ENCODE measurements at regions not wholly inside any gene's neighbourhood (a gene's known extent, or its start where the extent isn't known, plus 50 kb on each side); places are given as distances from the start of the nearest gene placed in this dataset.
"Not testable (repeated sequence)": the region's sequence is repeated elsewhere in the genome, so short reads cannot be mapped to it uniquely, and the experiment has no call there.

- in situ Hi-C loops (cut with HindIII; ENCODE audit: low sequenced_read_pairs): no loop called here
Observed at GRCh38 chr13:111411919-111412650, 91.6 kb downstream of the TEX29 start.

GRCh38 chr13:111413407-111414187 is 93.2 kb downstream of the TEX29 start:
- in situ Hi-C loops (cut with HindIII; ENCODE audit: low sequenced_read_pairs): no loop called here

- in situ Hi-C loops (cut with HindIII; ENCODE audit: low sequenced_read_pairs): no loop called here
Observed at GRCh38 chr13:111414341-111414740, 93.9 kb downstream of the TEX29 start.

DNA sequence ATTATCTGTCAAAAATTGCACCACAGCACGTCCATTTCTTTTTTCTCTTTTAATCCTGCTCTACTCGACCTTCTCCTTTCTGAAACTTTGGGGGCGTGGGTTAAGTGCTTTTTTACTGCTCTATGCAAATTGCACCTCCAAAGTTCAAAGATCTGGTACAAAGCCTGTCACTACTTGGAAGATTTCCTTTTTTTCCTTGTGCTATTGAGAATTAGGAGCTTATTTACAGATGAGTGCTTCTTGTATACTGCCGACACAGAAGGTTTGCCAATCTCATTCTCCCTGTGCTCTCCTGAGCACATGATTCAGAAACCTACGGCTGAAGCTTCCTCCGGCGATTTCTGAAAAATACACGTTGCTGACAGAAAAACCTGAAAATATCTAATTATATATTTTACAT is 94.8 kb downstream of the TEX29 start:
- in situ Hi-C loops (cut with HindIII; ENCODE audit: low sequenced_read_pairs): loop anchor here (5.0 kb wide), 1 partner anchor 58 kb away; no protein-coding TSS in a partner anchor

GRCh38 chr13:111415765-111416164 is 95.3 kb downstream of the TEX29 start:
- in situ Hi-C loops (cut with HindIII; ENCODE audit: low sequenced_read_pairs): loop anchor here (5.0 kb wide), 1 partner anchor 58 kb away; no protein-coding TSS in a partner anchor

DNA sequence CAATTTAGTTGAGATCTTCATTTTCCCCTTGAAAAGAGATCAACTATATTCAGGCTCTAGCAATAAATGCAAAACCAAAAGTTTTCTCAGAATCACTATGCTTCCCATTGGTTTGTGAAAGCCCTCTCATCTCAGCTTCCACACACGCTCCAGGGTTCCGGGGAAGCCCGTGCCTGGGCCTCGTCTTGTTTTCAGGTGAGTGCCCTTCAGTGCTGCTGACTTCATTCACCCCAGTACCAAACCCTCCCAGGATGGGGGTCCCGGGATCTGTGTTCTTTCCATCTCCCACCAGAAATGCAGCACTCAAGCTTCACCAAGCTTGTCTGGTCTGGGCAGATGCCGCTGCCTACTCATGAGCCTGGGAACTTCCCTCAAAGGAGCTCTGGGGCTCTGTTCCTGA is 97.7 kb downstream of the TEX29 start:
- in situ Hi-C loops (cut with HindIII; ENCODE audit: low sequenced_read_pairs): loop anchor here (5.0 kb wide), 1 partner anchor 61 kb away; no protein-coding TSS in a partner anchor

GRCh38 chr13:111420113-111420876 is 99.9 kb downstream of the TEX29 start:
- in situ Hi-C loops (cut with HindIII; ENCODE audit: low sequenced_read_pairs): no loop called here

DNA sequence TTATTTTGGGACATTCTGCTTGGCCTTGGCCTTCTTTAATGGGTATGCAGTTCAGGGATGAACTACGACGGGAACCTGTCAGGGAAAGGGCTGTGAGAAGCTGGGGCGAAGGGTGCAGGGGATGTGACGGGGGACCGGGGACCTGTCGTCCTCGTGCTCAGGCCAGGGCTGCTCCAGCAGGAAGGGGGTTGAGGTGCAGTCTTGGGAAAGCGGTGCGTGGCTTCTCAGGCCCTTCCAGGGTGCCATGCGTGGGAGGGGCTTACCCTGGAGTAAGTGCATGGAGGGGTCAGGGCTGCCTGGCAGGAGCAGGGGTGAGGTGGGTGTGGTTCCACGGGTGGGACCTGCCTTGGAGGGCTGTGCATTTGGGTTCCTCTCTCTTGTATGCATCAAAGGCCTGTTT is 100.8 kb downstream of the TEX29 start:
- in situ Hi-C loops (cut with HindIII; ENCODE audit: low sequenced_read_pairs): no loop called here

GRCh38 chr13:111422348-111422747 is 101.9 kb downstream of the TEX29 start:
- in situ Hi-C loops (cut with HindIII; ENCODE audit: low sequenced_read_pairs): no loop called here

- in situ Hi-C loops (cut with HindIII; ENCODE audit: low sequenced_read_pairs): no loop called here
Observed at GRCh38 chr13:111423168-111423785, 102.8 kb downstream of the TEX29 start.

- in situ Hi-C loops (cut with HindIII; ENCODE audit: low sequenced_read_pairs): no loop called here
Observed at GRCh38 chr13:111424134-111424533, 103.7 kb downstream of the TEX29 start.

DNA sequence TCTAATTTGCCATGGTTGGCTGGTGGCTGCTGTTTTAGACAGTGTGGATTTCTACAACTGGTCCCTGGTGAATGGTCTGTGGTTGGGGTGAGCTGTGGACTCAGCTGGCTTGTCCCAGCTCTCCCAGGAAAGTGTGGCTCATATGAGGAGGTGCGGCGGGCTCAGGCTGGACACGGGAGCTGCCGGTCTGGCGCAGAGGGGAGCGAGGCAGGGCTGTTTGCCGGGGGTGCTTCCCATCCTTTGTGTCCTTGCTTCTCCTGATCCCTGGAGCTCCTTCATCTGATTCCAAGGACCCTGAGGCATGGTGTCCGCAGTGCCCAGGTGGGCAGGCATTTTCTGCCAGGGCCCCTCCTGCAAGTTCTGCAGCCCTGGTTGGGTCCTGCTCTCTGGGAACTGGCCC is 104.9 kb downstream of the TEX29 start:
- in situ Hi-C loops (cut with HindIII; ENCODE audit: low sequenced_read_pairs): no loop called here

DNA sequence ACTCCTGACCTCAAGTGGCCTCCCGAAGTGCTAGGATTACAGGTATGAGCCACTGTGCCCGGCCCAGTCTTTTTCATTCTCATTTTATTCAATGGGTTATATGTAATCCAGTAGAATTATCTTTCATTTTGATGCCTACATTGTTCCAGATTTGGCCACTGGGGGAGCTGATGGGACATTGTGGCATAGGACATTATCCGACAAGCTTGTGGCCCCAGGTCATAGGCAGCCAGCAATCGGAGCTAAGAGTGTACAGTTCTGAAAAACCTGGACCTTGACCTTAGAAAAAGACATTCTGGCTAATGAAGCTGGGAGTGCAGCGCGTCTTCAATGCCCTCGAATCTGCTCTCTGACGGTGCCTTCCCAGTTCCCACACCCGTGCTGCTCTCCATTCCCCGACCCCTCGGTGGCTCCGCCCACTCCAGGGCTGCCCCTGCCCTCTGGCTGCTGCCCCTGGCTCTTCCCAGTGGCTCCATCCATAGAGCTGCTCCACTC is 108.7 kb downstream of the TEX29 start:
- in situ Hi-C loops (cut with HindIII; ENCODE audit: low sequenced_read_pairs): no loop called here

- in situ Hi-C loops (cut with HindIII; ENCODE audit: low sequenced_read_pairs): no loop called here
Observed at GRCh38 chr13:111431206-111431605, 110.8 kb downstream of the TEX29 start.

DNA sequence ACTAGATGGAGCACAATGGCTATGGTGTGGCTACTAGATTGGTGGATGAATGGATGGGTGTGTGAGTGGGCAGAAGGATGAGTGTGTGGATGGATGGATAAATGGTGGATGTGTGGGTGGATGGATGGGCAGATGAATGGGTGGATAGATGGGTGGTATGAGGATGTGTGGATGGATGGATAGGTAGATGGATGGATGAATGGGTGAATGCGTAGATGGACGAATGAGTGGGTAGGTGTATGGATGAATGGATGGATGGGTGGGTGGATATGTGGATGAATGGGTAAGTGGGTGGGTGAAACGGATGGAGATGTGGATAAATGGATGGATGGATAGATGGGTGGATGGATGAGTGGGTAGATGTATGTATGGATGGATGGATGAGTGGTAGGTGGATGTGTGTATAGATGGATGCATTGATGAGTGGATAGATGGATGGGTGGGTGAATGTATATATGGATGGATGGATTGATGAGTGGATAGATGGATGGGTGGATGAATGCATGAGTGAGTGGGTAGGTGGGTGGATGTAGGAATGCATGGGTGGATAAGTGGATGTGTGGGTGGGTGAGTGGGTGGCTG is 114.2 kb downstream of the TEX29 start:
- in situ Hi-C loops (cut with HindIII; ENCODE audit: low sequenced_read_pairs): no loop called here

DNA sequence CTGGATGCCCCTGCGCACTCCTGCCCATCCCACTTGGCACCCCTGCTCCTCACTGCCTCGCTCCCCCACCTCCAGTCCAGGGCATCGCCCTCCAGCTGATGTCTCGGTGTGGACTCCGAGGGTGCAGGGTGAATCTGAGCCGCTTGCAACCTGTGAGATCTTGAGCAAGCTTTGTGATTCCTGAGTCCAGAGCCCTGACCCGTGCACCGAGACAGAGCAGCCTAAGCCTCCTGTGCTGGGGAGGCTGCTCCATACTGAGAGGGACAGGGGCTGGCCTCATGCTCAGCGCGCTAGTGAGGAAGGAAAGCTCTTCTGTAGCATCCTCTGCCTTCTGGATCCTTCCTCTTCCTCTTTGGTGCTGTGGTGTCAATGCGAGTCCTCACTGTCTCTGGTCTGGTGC is 116.0 kb downstream of the TEX29 start:
- in situ Hi-C loops (cut with HindIII; ENCODE audit: low sequenced_read_pairs): no loop called here

GRCh38 chr13:111437417-111437816 is 117.0 kb downstream of the TEX29 start:
- in situ Hi-C loops (cut with HindIII; ENCODE audit: low sequenced_read_pairs): no loop called here

- in situ Hi-C loops (cut with HindIII; ENCODE audit: low sequenced_read_pairs): no loop called here
Observed at GRCh38 chr13:111437856-111438547, 117.6 kb downstream of the TEX29 start.

DNA sequence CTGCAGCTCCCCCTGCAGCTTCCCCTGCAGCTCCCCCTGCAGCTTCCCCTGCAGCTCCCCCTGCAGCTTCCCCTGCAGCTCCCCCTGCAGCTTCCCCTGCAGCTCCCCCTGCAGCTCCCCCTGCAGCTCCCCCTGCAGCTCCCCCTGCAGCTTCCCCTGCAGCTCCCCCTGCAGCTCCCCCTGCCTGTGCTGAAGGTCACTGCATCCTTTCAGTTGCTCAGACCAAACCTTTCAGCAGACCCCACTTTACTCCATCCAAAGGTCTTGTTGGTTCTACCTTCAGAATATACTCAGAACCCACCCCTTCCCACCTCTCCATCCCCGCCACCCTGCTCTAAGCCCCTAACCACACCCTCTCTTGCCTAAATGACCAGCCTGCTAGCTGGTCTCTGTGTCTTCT is 120.0 kb downstream of the TEX29 start:
- in situ Hi-C loops (cut with HindIII; ENCODE audit: low sequenced_read_pairs): not testable (repeated sequence)

- in situ Hi-C loops (cut with HindIII; ENCODE audit: low sequenced_read_pairs): no loop called here
Observed at GRCh38 chr13:111443981-111444380, 123.5 kb downstream of the TEX29 start.
